ENCODE measurements at regions not wholly inside any gene's neighbourhood (a gene's known extent, or its start where the extent isn't known, plus 50 kb on each side); places are given as distances from the start of the nearest gene placed in this dataset.

DNA sequence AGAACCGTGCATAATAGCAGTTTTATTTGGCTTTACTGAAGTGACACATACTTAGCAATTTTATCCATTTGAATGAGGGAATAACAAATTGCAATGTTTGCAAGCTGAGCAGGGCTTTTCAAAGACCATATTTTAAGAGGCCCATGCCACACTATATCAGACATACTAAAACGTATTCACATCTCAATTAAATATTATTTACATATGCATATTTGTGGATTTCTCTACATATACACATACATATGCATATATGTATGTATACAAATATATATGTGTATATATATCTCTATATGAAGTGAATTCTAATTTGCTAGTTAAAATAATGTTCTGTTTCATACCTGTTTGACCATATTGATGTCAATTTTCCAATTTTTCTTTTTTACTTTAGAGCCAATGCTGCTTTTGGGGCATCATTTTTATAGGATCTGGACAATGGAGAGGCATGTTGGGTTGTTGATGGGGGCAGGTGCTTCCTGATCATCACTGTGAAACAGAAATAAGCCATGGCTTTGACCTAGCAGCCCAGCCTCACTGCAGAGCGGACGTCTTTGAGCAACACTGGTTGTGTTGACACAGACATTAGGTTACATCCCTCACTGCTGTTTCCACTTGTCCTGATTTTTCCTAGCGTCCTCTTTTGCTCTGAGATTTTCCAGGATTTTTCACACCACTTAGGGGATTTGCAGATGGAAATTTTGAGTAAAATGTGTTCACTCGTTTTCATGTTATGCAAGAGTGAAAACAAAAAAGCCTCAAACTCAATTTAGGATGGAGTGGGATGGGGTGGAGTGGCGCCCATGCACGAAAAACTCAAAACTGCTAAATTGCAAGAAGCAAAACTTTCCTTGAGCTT, 56.9 kb downstream of the RDH14 start:
- Mint-ChIP-seq H3K36me3 (ENCODE audit: insufficient read depth) (no peaks in the 10 kb centered on the region), H3K27me3 (ENCODE audit: low read depth) (peaks cover 15% of the 10 kb centered on the region), H3K9me3 (no peaks in the 10 kb centered on the region), H3K4me3 (no peak overlapping the region), H3K4me1 (ENCODE audit: low read depth) (peaks cover 4% of the 10 kb centered on the region)
- ATAC-seq (no peak), DNase-seq (no peak)

DNA sequence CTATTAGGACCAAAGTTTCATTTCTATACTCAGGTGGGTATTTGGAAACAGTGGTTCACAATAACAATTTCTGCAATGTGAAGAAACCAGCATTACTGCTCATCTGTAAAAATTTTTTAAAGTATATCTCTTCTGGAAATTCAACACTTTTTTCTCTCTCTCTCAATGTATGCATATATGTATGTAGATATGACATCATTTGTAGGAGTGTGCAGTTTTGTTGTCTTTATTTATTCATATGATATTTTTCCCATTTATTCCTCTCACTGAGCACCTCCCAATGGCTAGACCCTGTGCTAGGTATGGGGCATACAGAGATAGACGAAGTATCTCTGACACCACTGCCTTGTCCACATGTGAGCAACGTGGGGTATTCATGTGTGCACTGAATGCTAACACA, 58.3 kb downstream of the RDH14 start:
- no peak for ATAC-seq
- no peak for DNase-seq
- Mint-ChIP-seq H3K4me1 (ENCODE audit: low read depth) (peaks cover 2% of the 10 kb centered on the region), H3K9me3 (no peaks in the 10 kb centered on the region), H3K4me3 (no peak overlapping the region), H3K27me3 (ENCODE audit: low read depth) (peaks cover 15% of the 10 kb centered on the region), H3K36me3 (ENCODE audit: insufficient read depth) (no peaks in the 10 kb centered on the region)

DNA sequence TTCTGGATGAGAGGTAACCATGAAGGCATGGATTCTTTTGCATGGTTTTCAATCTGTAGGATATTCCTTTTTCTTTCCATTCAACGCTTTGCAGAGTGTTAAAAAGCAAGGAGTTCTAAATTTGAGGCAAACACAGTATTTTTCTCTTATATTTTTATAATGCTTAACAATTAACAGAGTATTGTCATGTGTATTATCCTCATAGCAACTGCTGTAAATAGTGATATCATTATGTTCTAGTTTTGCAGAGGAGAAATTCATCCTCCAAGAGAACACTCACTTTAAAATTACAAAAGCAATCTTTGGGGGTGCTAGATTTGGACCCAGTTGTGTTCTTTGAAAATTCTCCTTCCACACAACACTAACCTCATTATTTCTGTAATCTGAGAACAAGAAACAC, 58.7 kb downstream of the RDH14 start:
- ATAC-seq (no peak), DNase-seq (no peak)
- Mint-ChIP-seq H3K4me1 (ENCODE audit: low read depth) (no peaks in the 10 kb centered on the region), H3K9me3 (no peaks in the 10 kb centered on the region), H3K27me3 (ENCODE audit: low read depth) (peaks cover 16% of the 10 kb centered on the region), H3K36me3 (ENCODE audit: insufficient read depth) (no peaks in the 10 kb centered on the region), H3K4me3 (no peak overlapping the region)

DNA sequence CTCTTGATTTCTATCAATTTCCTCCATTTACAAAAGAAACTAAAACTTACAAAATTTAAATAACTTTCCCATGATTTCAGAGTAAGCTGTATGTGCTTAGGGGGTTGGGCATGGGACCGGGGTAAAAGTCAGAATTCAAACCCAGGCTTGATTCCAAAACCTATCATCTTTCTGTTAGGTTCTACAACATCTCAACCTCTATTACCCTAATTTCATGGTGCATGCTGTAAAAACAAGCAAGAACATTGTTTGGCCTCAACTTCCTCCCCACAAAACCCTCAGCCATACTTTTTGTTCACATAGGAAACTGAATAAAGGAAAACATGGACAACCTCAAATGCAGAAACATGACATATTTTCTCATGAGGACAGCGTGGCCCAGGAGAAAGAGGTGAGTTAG, 59.3 kb downstream of the RDH14 start:
- ATAC-seq (no peak), DNase-seq (no peak)
- Mint-ChIP-seq H3K9me3 (no peaks in the 10 kb centered on the region), H3K36me3 (ENCODE audit: insufficient read depth) (no peaks in the 10 kb centered on the region), H3K27me3 (ENCODE audit: low read depth) (peaks cover 19% of the 10 kb centered on the region), H3K4me3 (no peak overlapping the region), H3K4me1 (ENCODE audit: low read depth) (no peaks in the 10 kb centered on the region)

DNA sequence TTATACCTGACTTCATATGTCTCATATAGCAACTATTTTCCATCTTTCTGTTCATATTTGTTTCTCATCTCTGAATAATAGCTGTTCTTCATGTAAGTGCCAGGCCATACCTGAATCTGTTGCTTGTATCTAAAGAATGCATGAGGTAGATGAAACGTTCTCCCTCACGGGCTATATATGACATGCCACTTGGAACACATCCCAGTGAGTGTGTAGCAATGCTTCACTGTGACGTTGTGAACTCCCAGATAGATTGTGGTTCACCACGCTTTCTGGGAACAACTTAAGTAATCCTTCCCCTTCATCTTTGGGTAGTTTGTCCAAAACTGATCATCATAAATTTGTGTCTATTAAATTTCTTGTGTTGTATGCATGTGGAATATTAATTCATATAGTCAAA, 60.1 kb downstream of the RDH14 start:
- Mint-ChIP-seq H3K9me3 (no peaks in the 10 kb centered on the region), H3K4me3 (no peak overlapping the region), H3K36me3 (ENCODE audit: insufficient read depth) (no peaks in the 10 kb centered on the region), H3K4me1 (ENCODE audit: low read depth) (no peaks in the 10 kb centered on the region), H3K27me3 (ENCODE audit: low read depth) (peaks cover 15% of the 10 kb centered on the region)
- DNase-seq: no peak
- no peak for ATAC-seq

DNA sequence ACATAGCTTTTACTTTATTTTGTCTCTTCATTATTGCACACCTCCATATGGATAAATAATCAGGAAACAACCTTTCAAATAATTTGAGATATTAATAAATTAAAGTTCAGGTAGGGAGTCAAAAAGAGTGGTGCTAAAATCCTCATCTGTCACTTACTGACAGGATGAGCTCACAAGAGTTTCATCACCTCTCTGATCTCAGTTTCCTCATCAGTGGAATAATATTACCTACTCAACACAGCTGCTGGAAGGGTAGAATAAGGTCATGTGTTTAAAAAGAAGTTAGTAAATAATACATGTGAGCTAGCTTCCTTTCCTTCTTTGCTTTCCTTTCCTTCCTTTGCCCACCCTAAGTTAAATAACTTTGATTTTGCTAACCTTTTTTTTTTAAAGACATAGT, 61.9 kb downstream of the RDH14 start:
- no peak for DNase-seq
- Mint-ChIP-seq H3K27me3 (ENCODE audit: low read depth) (peaks cover 17% of the 10 kb centered on the region), H3K4me3 (no peak overlapping the region), H3K36me3 (ENCODE audit: insufficient read depth) (no peaks in the 10 kb centered on the region), H3K4me1 (ENCODE audit: low read depth) (no peaks in the 10 kb centered on the region), H3K9me3 (no peaks in the 10 kb centered on the region)
- no peak for ATAC-seq

DNA sequence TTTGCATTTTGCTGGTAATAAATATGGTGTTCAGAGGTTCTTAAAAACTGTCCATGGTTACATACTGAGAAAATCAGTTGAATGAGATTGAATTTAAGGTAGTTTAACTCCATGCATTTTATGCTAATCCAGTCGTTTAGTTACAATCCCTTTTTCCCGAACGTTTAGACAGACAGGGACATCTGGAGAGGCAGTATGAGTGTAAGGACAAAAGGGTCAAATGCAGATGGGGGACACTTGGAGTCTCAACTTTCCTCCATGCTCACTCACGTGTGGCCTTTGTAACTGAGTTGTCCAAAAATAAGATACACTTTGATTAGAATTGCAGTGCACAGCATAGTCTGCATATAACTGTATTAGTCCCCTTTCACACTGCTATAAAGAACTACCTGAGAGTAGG, 63.9 kb downstream of the RDH14 start:
- H3K9me3 Mint-ChIP-seq: no peaks in the 10 kb centered on the region
- no peak for DNase-seq
- H3K36me3 Mint-ChIP-seq (ENCODE audit: insufficient read depth): no peaks in the 10 kb centered on the region
- H3K4me3 Mint-ChIP-seq: no peak overlapping the region
- no peaks in the 10 kb centered on the region for H3K4me1 Mint-ChIP-seq (ENCODE audit: low read depth)
- peaks cover 28% of the 10 kb centered on the region for H3K27me3 Mint-ChIP-seq (ENCODE audit: low read depth)
- ATAC-seq: no peak

DNA sequence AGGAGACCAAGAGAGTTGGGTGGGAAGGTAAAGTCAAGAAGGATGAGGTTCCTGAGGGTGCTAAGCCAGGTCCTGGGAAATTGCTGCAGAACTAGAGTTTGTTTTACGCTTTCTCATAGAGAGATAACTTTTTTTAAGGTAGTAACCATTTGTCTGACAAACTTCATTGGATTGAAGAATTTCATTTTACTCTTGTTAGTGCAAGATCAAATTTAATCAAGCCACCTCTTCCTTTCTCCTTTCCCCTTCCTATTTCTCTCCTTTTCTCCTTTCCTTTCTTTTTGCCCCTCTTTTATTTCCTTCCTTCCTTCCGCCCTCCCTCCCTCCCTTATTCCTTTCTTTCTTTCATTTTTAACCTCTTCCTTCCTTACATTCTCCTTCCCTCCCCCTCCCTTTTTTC, 65.4 kb downstream of the RDH14 start:
- Mint-ChIP-seq H3K27me3 (ENCODE audit: low read depth) (peaks cover 28% of the 10 kb centered on the region), H3K9me3 (no peaks in the 10 kb centered on the region), H3K4me3 (no peak overlapping the region), H3K4me1 (ENCODE audit: low read depth) (no peaks in the 10 kb centered on the region), H3K36me3 (ENCODE audit: insufficient read depth) (no peaks in the 10 kb centered on the region)
- ATAC-seq: no peak
- DNase-seq: no peak

DNA sequence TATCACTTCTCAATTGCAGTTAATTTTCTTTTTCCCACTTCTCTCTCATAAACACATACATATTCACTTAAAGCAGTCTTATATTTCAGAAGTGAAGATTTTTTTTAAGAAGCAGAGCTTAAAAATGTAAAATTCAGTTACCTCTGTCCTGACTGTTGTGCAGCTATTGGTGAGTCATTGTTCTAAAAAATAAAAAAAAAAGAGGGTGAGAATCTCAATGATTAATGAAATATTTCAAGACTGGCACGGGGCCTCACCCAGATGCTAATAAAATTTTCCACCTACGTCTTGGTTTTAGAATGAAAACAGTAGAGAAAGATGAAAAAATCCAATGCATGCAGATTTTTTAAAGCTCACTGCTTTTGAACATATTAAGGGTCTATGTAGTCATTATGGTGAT, 67.7 kb downstream of the RDH14 start:
- Mint-ChIP-seq H3K27me3 (ENCODE audit: low read depth) (peaks cover 30% of the 10 kb centered on the region), H3K4me1 (ENCODE audit: low read depth) (no peaks in the 10 kb centered on the region), H3K36me3 (ENCODE audit: insufficient read depth) (no peaks in the 10 kb centered on the region), H3K4me3 (no peak overlapping the region), H3K9me3 (no peaks in the 10 kb centered on the region)
- no peak for ATAC-seq
- DNase-seq: no peak

DNA sequence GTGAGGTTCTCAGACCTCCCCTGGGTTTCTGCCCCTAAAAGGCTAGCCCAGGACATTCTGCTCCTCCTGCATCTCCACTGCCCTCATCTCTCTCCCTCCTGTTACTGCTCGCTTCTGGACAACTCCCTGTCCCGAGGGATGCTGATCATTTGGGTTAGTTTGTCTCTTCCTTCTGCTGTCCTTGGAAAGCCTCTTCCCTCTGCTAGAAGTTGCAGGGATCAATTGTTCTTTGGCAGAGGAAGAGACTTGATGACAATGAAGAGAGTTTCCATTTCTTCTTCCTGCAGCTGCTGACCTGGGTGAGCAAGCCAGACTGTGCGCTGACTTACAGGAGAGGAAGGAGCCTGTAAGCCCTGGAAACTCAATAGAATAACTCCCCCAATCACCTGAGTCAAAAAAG, 68.9 kb downstream of the RDH14 start:
- Mint-ChIP-seq H3K4me3 (no peak overlapping the region), H3K27me3 (ENCODE audit: low read depth) (peaks cover 28% of the 10 kb centered on the region)
- no peak for ATAC-seq

DNA sequence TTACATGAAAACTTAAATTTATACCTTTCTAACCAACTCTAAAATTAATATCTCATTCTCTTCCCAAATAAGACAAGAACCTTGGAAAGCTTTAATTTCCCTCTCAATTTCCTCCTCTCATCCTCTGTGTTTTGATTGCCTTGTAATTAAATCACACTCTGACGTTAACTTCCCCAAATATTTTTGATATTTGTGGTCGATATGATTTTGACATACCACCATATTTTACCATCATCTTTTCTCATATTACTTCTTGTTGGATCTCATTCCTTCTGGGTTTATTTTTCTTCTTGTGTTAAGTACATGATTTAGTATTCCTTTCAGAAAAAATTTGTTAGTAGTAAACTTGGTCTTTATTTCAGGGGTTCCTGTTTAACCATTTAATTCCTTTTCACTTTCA, 69.6 kb downstream of the RDH14 start:
- no peak for DNase-seq
- no peaks in the 10 kb centered on the region for H3K9me3 Mint-ChIP-seq
- no peaks in the 10 kb centered on the region for H3K4me1 Mint-ChIP-seq (ENCODE audit: low read depth)
- no peak overlapping the region for H3K4me3 Mint-ChIP-seq
- H3K27me3 Mint-ChIP-seq (ENCODE audit: low read depth): peaks cover 25% of the 10 kb centered on the region
- H3K36me3 Mint-ChIP-seq (ENCODE audit: insufficient read depth): no peaks in the 10 kb centered on the region
- ATAC-seq: no peak

More for the DNA sequence above, 68.9 kb downstream of the RDH14 start:
- no peaks in the 10 kb centered on the region for H3K4me1 Mint-ChIP-seq (ENCODE audit: low read depth)
- DNase-seq: no peak
- H3K9me3 Mint-ChIP-seq: no peaks in the 10 kb centered on the region
- H3K36me3 Mint-ChIP-seq (ENCODE audit: insufficient read depth): no peaks in the 10 kb centered on the region

DNA sequence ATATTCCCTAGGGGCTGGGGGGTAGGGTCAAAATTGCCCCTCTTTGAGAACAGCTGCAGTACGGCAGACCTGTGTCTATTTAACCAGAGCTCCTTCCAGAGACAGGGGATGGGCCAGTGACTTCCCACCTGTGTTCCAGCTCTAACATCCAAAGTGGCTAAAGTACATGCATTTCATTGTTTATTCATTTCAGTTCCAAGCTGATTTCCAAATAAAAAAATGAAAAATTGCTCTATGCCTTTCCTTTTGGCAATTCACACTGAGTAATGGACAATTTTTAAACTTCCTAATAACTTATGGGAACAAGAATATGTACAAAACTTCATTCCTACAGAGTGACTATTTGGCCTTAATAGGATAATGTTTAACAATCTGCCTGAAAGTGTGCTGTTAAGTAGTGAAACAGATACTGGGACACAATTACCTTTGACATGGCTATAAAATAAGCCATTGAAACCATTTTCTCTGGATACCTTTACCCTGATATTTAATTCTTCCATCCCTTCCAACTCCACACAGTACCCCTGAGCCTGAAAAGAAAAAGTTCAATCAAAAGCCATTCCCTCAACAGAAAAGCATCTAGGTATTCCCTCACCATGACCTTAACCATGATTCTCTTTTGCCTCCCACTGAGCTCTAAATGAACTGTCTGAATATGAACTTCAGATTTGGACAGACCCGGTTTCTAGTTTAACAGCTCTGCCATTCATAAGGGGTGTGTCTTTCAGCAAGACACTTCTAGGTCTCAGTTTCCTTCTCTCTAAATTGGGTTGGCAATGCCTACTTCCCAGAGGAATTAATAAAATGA, 73.1 kb downstream of the RDH14 start:
- H3K9me3 Mint-ChIP-seq: no peaks in the 10 kb centered on the region
- no peaks in the 10 kb centered on the region for H3K4me1 Mint-ChIP-seq (ENCODE audit: low read depth)
- DNase-seq: no peak
- H3K36me3 Mint-ChIP-seq (ENCODE audit: insufficient read depth): no peaks in the 10 kb centered on the region
- no peak for ATAC-seq
- H3K4me3 Mint-ChIP-seq: no peak overlapping the region
- peaks cover 5% of the 10 kb centered on the region for H3K27me3 Mint-ChIP-seq (ENCODE audit: low read depth)

DNA sequence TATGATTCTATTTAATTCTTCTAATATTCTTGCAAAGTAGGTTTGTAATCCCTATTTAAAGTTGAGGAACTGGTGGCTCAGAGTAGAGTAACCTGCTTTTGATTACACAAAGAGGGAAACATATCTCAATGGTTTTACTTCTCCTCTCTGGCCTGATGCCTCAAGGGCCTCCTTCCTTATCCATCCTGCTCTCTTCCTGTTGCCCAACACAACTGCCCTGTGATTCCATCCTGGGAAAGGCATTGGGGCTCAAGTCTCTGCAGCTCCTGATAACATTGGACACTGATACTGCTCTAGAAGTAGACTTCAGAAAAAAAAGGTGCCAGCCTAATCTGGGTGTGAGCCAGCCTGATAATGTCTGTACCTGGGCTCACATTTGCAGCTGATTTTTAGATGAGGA, 75.8 kb downstream of the RDH14 start:
- Mint-ChIP-seq H3K9me3 (no peaks in the 10 kb centered on the region), H3K36me3 (ENCODE audit: insufficient read depth) (no peaks in the 10 kb centered on the region), H3K4me3 (no peak overlapping the region), H3K4me1 (ENCODE audit: low read depth) (no peaks in the 10 kb centered on the region), H3K27me3 (ENCODE audit: low read depth) (peaks cover 2% of the 10 kb centered on the region)
- ATAC-seq (no peak), DNase-seq (no peak)

DNA sequence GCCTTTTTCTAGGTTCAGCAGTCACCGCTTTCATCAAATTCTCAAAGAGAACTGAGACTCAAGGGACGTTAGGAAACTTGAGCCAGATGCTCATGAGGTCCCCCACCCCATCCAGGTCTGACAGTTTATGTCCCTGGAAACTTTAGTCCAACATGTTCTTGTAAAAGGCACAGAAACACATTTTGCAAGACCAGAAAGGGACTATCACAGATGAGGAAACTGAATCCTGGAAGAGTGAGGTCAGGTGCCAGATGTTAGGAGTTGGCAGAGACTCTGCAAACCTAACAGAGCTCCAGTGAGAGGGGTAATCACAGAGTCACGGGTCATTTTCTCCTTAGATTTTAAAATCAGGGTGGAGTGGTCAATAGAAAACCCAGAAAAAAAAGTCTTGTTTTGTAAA, 76.6 kb downstream of the RDH14 start:
- ATAC-seq (no peak), DNase-seq (no peak)
- H3K36me3 Mint-ChIP-seq (ENCODE audit: insufficient read depth): no peaks in the 10 kb centered on the region
- H3K4me1 Mint-ChIP-seq (ENCODE audit: low read depth): no peaks in the 10 kb centered on the region
- no peak overlapping the region for H3K4me3 Mint-ChIP-seq
- no peaks in the 10 kb centered on the region for H3K9me3 Mint-ChIP-seq
- no peaks in the 10 kb centered on the region for H3K27me3 Mint-ChIP-seq (ENCODE audit: low read depth)

DNA sequence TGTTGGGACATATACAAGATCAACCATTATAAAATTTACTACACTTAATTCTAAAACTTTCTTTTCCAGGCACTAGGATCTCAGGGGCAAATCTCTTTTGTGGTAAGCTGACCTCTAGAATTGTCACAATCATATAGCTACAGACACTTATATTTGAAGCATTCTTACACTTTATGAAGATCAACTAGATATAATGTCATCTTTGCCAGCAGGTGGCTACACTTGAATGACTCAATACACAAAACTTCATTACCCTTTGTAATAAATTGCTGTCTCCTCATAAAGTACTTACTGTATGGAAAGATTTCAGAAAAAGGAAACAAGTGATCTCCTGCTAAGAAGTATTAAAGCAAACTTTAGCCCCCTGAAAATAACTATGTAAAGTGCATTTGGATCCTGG, 77.8 kb downstream of the RDH14 start:
- Mint-ChIP-seq H3K4me1 (ENCODE audit: low read depth) (no peaks in the 10 kb centered on the region), H3K9me3 (no peaks in the 10 kb centered on the region), H3K36me3 (ENCODE audit: insufficient read depth) (no peaks in the 10 kb centered on the region), H3K4me3 (no peak overlapping the region), H3K27me3 (ENCODE audit: low read depth) (peaks cover 2% of the 10 kb centered on the region)
- DNase-seq (no peak), ATAC-seq (no peak)
